ENCODE measurements at regions not wholly inside any gene's neighbourhood (a gene's known extent, or its start where the extent isn't known, plus 50 kb on each side); places are given as distances from the start of the nearest gene placed in this dataset.

DNA sequence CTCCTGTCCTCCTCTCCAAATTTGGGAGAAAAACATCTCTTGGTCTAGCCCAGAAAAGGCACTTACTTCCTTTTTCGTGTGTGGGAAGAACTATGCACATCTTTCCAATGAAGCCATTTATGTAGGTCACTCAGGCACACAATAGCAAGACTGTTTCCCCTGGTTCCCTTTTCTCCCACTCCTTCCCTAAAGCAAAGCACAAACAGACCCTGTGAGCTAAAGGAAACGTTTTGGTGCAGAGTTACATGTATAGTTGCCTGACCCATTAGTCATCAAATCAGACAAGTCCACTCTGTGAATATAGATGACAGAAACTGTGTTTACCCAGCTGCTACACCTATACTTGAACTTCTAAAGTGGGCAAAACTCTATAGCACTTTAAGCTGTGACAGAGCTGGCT is 474.6 kb downstream of the COL12A1 start:
- no peaks in the 10 kb centered on the region for H3K27me3 ChIP-seq (replicated peaks in 1 of 4; ENCODE audit: control extremely low read depth in 1 of 4, control insufficient read depth in 3 of 4, insufficient read depth in 4 of 4, low read length in 3 of 4)
- TF ChIP-seq, protein P1, sequence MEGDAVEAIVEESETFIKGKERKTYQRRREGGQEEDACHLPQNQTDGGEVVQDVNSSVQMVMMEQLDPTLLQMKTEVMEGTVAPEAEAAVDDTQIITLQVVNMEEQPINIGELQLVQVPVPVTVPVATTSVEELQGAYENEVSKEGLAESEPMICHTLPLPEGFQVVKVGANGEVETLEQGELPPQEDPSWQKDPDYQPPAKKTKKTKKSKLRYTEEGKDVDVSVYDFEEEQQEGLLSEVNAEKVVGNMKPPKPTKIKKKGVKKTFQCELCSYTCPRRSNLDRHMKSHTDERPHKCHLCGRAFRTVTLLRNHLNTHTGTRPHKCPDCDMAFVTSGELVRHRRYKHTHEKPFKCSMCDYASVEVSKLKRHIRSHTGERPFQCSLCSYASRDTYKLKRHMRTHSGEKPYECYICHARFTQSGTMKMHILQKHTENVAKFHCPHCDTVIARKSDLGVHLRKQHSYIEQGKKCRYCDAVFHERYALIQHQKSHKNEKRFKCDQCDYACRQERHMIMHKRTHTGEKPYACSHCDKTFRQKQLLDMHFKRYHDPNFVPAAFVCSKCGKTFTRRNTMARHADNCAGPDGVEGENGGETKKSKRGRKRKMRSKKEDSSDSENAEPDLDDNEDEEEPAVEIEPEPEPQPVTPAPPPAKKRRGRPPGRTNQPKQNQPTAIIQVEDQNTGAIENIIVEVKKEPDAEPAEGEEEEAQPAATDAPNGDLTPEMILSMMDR (IDR thresholded peaks at IDR 0.05) = no peak
- H3K4me3 ChIP-seq (ENCODE audit: control extremely low read depth in 1 of 5, extremely low read depth in 1 of 5, insufficient read depth in 1 of 5, low read depth in 2 of 5, low read length in 4 of 5) = no peak overlapping the region
- no peaks in the 10 kb centered on the region for H3K79me2 ChIP-seq (ENCODE audit: control insufficient read depth, insufficient read depth, low read length)
- H3K4me1 ChIP-seq (ENCODE audit: control insufficient read depth in 2 of 2, insufficient read depth in 2 of 2, low read length in 2 of 2) = no peaks in the 10 kb centered on the region
- WGBS (ENCODE audit: insufficient coverage) = 17% methylated on average over 1 of the region's 2 CpGs
- no peak overlapping the region for H3K27ac ChIP-seq (ENCODE audit: low read length in 2 of 2)
- POLR2A ChIA-PET = no interaction called here
- ATAC-seq (ENCODE audit: low read depth) (no peak), DNase-seq (no peak)
- Mint-ChIP-seq H3K27ac (no peak overlapping the region), H3K4me3 (no peak overlapping the region), H3K27me3 (no peaks in the 10 kb centered on the region), H3K4me1 (no peaks in the 10 kb centered on the region), H3K9me3 (ENCODE audit: insufficient read depth) (peaks cover 2% of the 10 kb centered on the region)
- CTCF ChIA-PET = no interaction called here
- H2AFZ ChIP-seq (ENCODE audit: insufficient read depth, low read depth, low read length, poor library complexity, severe bottlenecking) = no peak overlapping the region
- no peak overlapping the region for H3K9ac ChIP-seq (ENCODE audit: low read length)
- H4K20me1 ChIP-seq (ENCODE audit: control insufficient read depth, insufficient read depth, low read length, poor library complexity, severe bottlenecking) = no peaks in the 10 kb centered on the region
- H3K36me3 ChIP-seq (replicated peaks in 1 of 2; ENCODE audit: control extremely low read depth in 1 of 2, control insufficient read depth in 1 of 2, extremely low read depth in 1 of 2, insufficient read depth in 2 of 2, low read length in 1 of 2) = no peaks in the 10 kb centered on the region
- intact Hi-C loops (cut with micrococcal nuclease) = no loop called here
- H3K4me2 ChIP-seq (replicated peaks; ENCODE audit: low read depth, low read length, poor library complexity, severe bottlenecking) = no peak overlapping the region
- H3K9me3 ChIP-seq (ENCODE audit: control extremely low read depth in 1 of 3, control insufficient read depth in 2 of 3, insufficient read depth in 1 of 3, low read length in 2 of 3) = no peaks in the 10 kb centered on the region

DNA sequence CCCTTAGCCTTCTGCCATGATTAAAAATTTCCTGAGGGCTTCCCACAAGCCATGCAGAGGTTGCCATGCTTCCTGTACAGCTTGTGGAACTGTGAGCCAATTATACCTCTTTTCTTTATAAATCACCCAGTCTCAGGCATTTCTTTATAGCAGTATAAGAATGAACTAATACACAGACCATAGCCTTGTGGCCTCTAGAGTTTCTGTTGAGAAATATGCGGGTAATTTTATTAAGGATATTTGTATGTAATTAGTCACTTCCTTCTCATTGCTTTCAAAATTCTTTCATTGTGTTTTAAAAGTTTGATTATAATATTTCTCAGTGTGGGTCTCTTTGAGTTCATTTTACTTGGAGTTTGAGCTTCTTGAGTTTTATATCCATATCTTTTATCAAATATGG is 484.9 kb downstream of the COL12A1 start:
- Histone ChIP-seq H3K27me3 (replicated peaks in 1 of 4; ENCODE audit: control extremely low read depth in 1 of 4, control insufficient read depth in 3 of 4, insufficient read depth in 4 of 4, low read length in 3 of 4) (no peaks in the 10 kb centered on the region), H4K20me1 (ENCODE audit: control insufficient read depth, insufficient read depth, low read length, poor library complexity, severe bottlenecking) (no peaks in the 10 kb centered on the region), H3K4me3 (ENCODE audit: control extremely low read depth in 1 of 5, extremely low read depth in 1 of 5, insufficient read depth in 1 of 5, low read depth in 2 of 5, low read length in 4 of 5) (no peak overlapping the region), H3K4me1 (ENCODE audit: control insufficient read depth in 2 of 2, insufficient read depth in 2 of 2, low read length in 2 of 2) (no peaks in the 10 kb centered on the region), H3K27ac (ENCODE audit: low read length in 2 of 2) (no peak overlapping the region), H3K9ac (ENCODE audit: low read length) (no peak overlapping the region), H3K79me2 (ENCODE audit: control insufficient read depth, insufficient read depth, low read length) (no peaks in the 10 kb centered on the region), H3K36me3 (replicated peaks in 1 of 2; ENCODE audit: control extremely low read depth in 1 of 2, control insufficient read depth in 1 of 2, extremely low read depth in 1 of 2, insufficient read depth in 2 of 2, low read length in 1 of 2) (no peaks in the 10 kb centered on the region), H3K4me2 (replicated peaks; ENCODE audit: low read depth, low read length, poor library complexity, severe bottlenecking) (no peak overlapping the region), H3K9me3 (ENCODE audit: control extremely low read depth in 1 of 3, control insufficient read depth in 2 of 3, insufficient read depth in 1 of 3, low read length in 2 of 3) (no peaks in the 10 kb centered on the region), H2AFZ (ENCODE audit: insufficient read depth, low read depth, low read length, poor library complexity, severe bottlenecking) (no peak overlapping the region)
- Mint-ChIP-seq H3K27ac (no peak overlapping the region), H3K9me3 (ENCODE audit: insufficient read depth) (peaks cover 4% of the 10 kb centered on the region), H3K27me3 (no peaks in the 10 kb centered on the region), H3K4me1 (no peaks in the 10 kb centered on the region), H3K4me3 (no peak overlapping the region)
- intact Hi-C loops (cut with micrococcal nuclease) = no loop called here
- no CpG with 5 or more reads among the region's 1 CpG for WGBS (ENCODE audit: insufficient coverage)
- ChIA-PET POLR2A (no interaction called here), CTCF (no interaction called here)
- TF ChIP-seq, protein P1 (IDR thresholded peaks at IDR 0.05) = no peak
- no peak for TF ChIP-seq EZH2 (IDR thresholded peaks at IDR 0.05; ENCODE audit: borderline replicate concordance, insufficient read depth, low read depth, low read length, poor library complexity, severe bottlenecking)
- DNase-seq (no peak), ATAC-seq (ENCODE audit: low read depth) (no peak)
